Ishikawa (cell line): ENCODE measurements at regions not wholly inside any gene's neighbourhood (a gene's known extent, or its start where the extent isn't known, plus 50 kb on each side); places are given as distances from the start of the nearest gene placed in this dataset.

Experiments used
- CREB1 ChIP-seq: IDR thresholded peaks from 2 replicates; pipeline ENCODE4 v1.6.1; 2012; ENCODE audit warnings: low read depth
- EP300 ChIP-seq: IDR thresholded peaks from 2 replicates; pipeline ENCODE4 v1.6.1; 2012; ENCODE audit warnings: borderline replicate concordance
- TCF12 ChIP-seq: IDR thresholded peaks from 2 replicates; pipeline ENCODE4 v1.6.1; 2012; ENCODE audit warnings: low read depth
- TEAD4 ChIP-seq: IDR thresholded peaks from 2 replicates; pipeline ENCODE4 v1.6.1; 2012
- YY1 ChIP-seq: IDR thresholded peaks from 2 replicates; pipeline ENCODE4 v1.6.1; 2012; ENCODE audit warnings: low read depth

GRCh38 chr16:85432606-85433005, 180.5 kb upstream of the GSE1 start:
- TF ChIP-seq YY1 = no peak
- no peak for TF ChIP-seq CREB1
- no peak for TF ChIP-seq TCF12
- no peak for TF ChIP-seq EP300
- TF ChIP-seq TEAD4 = no peak
